ENCODE measurements at regions not wholly inside any gene's neighbourhood (a gene's known extent, or its start where the extent isn't known, plus 50 kb on each side); places are given as distances from the start of the nearest gene placed in this dataset.

GRCh38 chr6:90450268-90450953 lies 136.5 kb downstream of the MAP3K7 start:
- POLR2A ChIA-PET = no interaction called here
- CTCF ChIA-PET = interaction anchor here (0.9 kb wide), 1 partner anchor 22 kb away, joined by 3 read pairs; no protein-coding TSS in a partner anchor
- TF ChIP-seq, protein P1, sequence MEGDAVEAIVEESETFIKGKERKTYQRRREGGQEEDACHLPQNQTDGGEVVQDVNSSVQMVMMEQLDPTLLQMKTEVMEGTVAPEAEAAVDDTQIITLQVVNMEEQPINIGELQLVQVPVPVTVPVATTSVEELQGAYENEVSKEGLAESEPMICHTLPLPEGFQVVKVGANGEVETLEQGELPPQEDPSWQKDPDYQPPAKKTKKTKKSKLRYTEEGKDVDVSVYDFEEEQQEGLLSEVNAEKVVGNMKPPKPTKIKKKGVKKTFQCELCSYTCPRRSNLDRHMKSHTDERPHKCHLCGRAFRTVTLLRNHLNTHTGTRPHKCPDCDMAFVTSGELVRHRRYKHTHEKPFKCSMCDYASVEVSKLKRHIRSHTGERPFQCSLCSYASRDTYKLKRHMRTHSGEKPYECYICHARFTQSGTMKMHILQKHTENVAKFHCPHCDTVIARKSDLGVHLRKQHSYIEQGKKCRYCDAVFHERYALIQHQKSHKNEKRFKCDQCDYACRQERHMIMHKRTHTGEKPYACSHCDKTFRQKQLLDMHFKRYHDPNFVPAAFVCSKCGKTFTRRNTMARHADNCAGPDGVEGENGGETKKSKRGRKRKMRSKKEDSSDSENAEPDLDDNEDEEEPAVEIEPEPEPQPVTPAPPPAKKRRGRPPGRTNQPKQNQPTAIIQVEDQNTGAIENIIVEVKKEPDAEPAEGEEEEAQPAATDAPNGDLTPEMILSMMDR (IDR thresholded peaks at IDR 0.05; ENCODE audit: insufficient read depth, low read depth, low read length) = no peak
- Histone ChIP-seq H3K27me3 (ENCODE audit: control insufficient read depth, insufficient read depth, low read length) (peaks cover 1% of the 10 kb centered on the region; the same call in 1 of the 2 replicates), H3K4me3 (ENCODE audit: low read depth, low read length) (no peak overlapping the region), H3K36me3 (ENCODE audit: control insufficient read depth, insufficient read depth, low read length) (no peaks in the 10 kb centered on the region)
- DNase-seq (ENCODE audit: low read depth) = no peak

- Histone ChIP-seq H3K4me3 (ENCODE audit: low read depth, low read length) (no peak overlapping the region), H3K27me3 (ENCODE audit: control insufficient read depth, insufficient read depth, low read length) (peaks cover 3% of the 10 kb centered on the region), H3K36me3 (ENCODE audit: control insufficient read depth, insufficient read depth, low read length) (no peaks in the 10 kb centered on the region)
- CTCF ChIA-PET = interaction anchor here (0.6 to 0.9 kb wide), 2 partner anchors 9 to 23 kb away, joined by 3 read pairs; no protein-coding TSS in a partner anchor
- POLR2A ChIA-PET = no interaction called here
- TF ChIP-seq, protein P1 (IDR thresholded peaks at IDR 0.05; ENCODE audit: insufficient read depth, low read depth, low read length) = no peak
- no peak for DNase-seq (ENCODE audit: low read depth)
Measured at GRCh38 chr6:90449311-90449710, 137.6 kb downstream of the MAP3K7 start.

DNA sequence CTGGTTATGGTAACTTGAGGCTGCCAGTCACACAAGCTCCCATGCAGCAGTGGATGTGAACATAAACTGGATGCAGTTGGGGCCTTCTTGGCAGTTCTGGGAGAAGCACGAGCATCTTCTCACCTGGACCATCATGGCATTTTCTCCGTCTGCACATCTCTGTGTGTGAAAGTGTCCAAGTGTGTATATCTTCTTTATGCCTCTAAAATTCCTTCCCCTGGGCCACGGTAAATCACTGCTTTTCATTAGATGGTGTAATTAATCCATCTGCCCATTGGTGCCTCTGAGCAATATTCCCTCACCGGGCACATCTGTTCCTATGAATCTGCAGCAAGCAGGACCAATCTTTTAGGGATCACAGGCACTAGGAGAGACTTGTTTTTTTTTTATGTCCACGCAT lies 138.0 kb downstream of the MAP3K7 start:
- no peak overlapping the region for H3K4me3 ChIP-seq (ENCODE audit: low read depth, low read length)
- H3K36me3 ChIP-seq (ENCODE audit: control insufficient read depth, insufficient read depth, low read length) = no peaks in the 10 kb centered on the region
- CTCF ChIA-PET = no interaction called here
- POLR2A ChIA-PET = no interaction called here
- H3K27me3 ChIP-seq (ENCODE audit: control insufficient read depth, insufficient read depth, low read length) = peaks cover 6% of the 10 kb centered on the region
- TF ChIP-seq, protein P1 (IDR thresholded peaks at IDR 0.05; ENCODE audit: insufficient read depth, low read depth, low read length) = no peak
- DNase-seq (ENCODE audit: low read depth) = no peak

- CTCF ChIA-PET = no interaction called here
- TF ChIP-seq, protein P1 (IDR thresholded peaks at IDR 0.05; ENCODE audit: insufficient read depth, low read depth, low read length) = no peak
- H3K4me3 ChIP-seq (ENCODE audit: low read depth, low read length) = no peak overlapping the region
- peaks cover 7% of the 10 kb centered on the region for H3K27me3 ChIP-seq (ENCODE audit: control insufficient read depth, insufficient read depth, low read length)
- H3K36me3 ChIP-seq (ENCODE audit: control insufficient read depth, insufficient read depth, low read length) = no peaks in the 10 kb centered on the region
- POLR2A ChIA-PET = no interaction called here
- no peak for DNase-seq (ENCODE audit: low read depth)
Measured at GRCh38 chr6:90446164-90446563, 140.7 kb downstream of the MAP3K7 start.

- DNase-seq (ENCODE audit: low read depth) = no peak
- TF ChIP-seq, protein P1 (IDR thresholded peaks at IDR 0.05; ENCODE audit: insufficient read depth, low read depth, low read length) = no peak
- no peaks in the 10 kb centered on the region for H3K36me3 ChIP-seq (ENCODE audit: control insufficient read depth, insufficient read depth, low read length)
- H3K27me3 ChIP-seq (ENCODE audit: control insufficient read depth, insufficient read depth, low read length) = peaks cover 7% of the 10 kb centered on the region
- ChIA-PET CTCF (no interaction called here), POLR2A (no interaction called here)
- no peak overlapping the region for H3K4me3 ChIP-seq (ENCODE audit: low read depth, low read length)
Measured at GRCh38 chr6:90445533-90446108, 141.3 kb downstream of the MAP3K7 start.

All from BJ (cell line).